Transverse colon (tissue), 4 donors: ENCODE measurements at regions not wholly inside any gene's neighbourhood (a gene's known extent, or its start where the extent isn't known, plus 50 kb on each side); places are given as distances from the start of the nearest gene placed in this dataset.

ENCODE experiments used
- DNase-seq: peaks from one replicate; pipeline ENCODE4 v3.0.0-alpha.2; 2019
- H3K27ac ChIP-seq, 4 donors: fragments of 200-600 bp; sonication (generic); 2 replicates each; pipeline ENCODE4 v1.5.1; 2016 to 2018; ENCODE audit warnings: inconsistent platforms in 4 of 4
- H3K27me3 ChIP-seq: fragments of 200-600 bp; sonication (generic); 2 replicates; pipeline ENCODE4 v1.5.1; 2017; ENCODE audit warnings: inconsistent platforms
- H3K36me3 ChIP-seq, 4 donors: fragments of 200-600 bp; sonication (generic); 2 replicates each; pipeline ENCODE4 v1.5.1; 2017 to 2019; ENCODE audit warnings: inconsistent platforms in 4 of 4
- H3K4me1 ChIP-seq, 4 donors: fragments of 200-600 bp; sonication (generic); 2 replicates each; pipeline ENCODE4 v1.5.1; 2017 to 2020; ENCODE audit warnings: inconsistent platforms in 4 of 4
- H3K4me3 ChIP-seq, 4 donors: fragments of 200-600 bp; sonication (generic); 1 replicate in 1 of 4; 2 replicates in 3 of 4; pipeline versions ENCODE4 v1.5.1 to v1.6.1; 2017 to 2019; ENCODE audit warnings: inconsistent platforms in 4 of 4
- H3K9me3 ChIP-seq, 2 donors: fragments of 200-600 bp; sonication (generic); 2 replicates each; pipeline ENCODE4 v1.5.1; 2017 to 2019; ENCODE audit warnings: inconsistent platforms in 2 of 2
- EP300 ChIP-seq: sonication (generic); formaldehyde crosslinking; IDR thresholded peaks from one replicate; pipeline ENCODE4 v1.6.1; 2017; ENCODE audit warnings: antibody characterized with exemption, low read depth
- POLR2A ChIP-seq: fragments of 450-650 bp; IDR thresholded peaks from one replicate; pipeline ENCODE4 v1.6.1; 2016; ENCODE audit warnings: antibody characterized with exemption, mild to moderate bottlenecking, moderate library complexity
- POLR2AphosphoS5 ChIP-seq, 3 donors: sonication (generic); formaldehyde crosslinking; IDR thresholded peaks; one replicate each; pipeline ENCODE4 v1.6.1; 2016; ENCODE audit warnings: antibody characterized with exemption in 3 of 3
- WGBS, 2 donors: methylation state at CpG; one replicate each; pipeline ENCODE4 v1.1.5; 2018; ENCODE audit warnings: low coverage in 1 of 2; 5-methylcytosine and 5-hydroxymethylcytosine counted together
- in situ Hi-C, 4 donors: fragments of 200-750 bp; cut with MboI; loops; one replicate each; pipeline versions ENCODE4 v1.15.0 to v1.15.1; 2017; ENCODE audit warnings: low sequenced_read_pairs in 3 of 4, low pct_ligation_motif_present in 1 of 4, low pct_unique_long_range_greater_than_20kb in 1 of 4
- intact Hi-C: fragments of 100-400 bp; cut with DNase I; formaldehyde crosslinking; loops from one replicate; pipeline ENCODE4 v1.15.1; 2023; ENCODE audit warnings: low total_unique reads
- TF ChIP-seq, protein P1 (sequence below), 5 experiments: fragments of 200-600 bp in 3 of 5; fragments of 450-650 bp in 2 of 5; sonication (generic) in 3 of 5; IDR thresholded peaks; 1 replicate in 2 of 5; 2 replicates in 3 of 5; pipeline ENCODE4 v1.5.1; 2016 to 2017; ENCODE audit warnings: antibody characterized with exemption in 5 of 5, inconsistent platforms in 3 of 5, mild to moderate bottlenecking in 2 of 5, moderate library complexity in 1 of 5

- H3K27me3 ChIP-seq, result peaks cover 18% of the 10 kb centered on the region
Measured at GRCh38 chr14:92254786-92255185, 68.2 kb upstream of the SLC24A4 start.

GRCh38 chr14:92258934-92259333, 64.0 kb upstream of the SLC24A4 start:
- intact Hi-C loops (no loop called here), in situ Hi-C loops (no loop called here)
- H3K36me3 ChIP-seq, result no peaks in the 10 kb centered on the region
- H3K9me3 ChIP-seq, result no peaks in the 10 kb centered on the region
- 56% methylated on average over 3 of the region's 3 CpGs; no CpG with 5 or more reads in 1 of the 2 donors for WGBS, 2 donors
- no peak for DNase-seq
- H3K27ac ChIP-seq, result no peak overlapping the region
- TF ChIP-seq EP300, result no peak
- no peak for TF ChIP-seq POLR2AphosphoS5 (IDR thresholded peaks at IDR 0.05)
- TF ChIP-seq, protein P1, sequence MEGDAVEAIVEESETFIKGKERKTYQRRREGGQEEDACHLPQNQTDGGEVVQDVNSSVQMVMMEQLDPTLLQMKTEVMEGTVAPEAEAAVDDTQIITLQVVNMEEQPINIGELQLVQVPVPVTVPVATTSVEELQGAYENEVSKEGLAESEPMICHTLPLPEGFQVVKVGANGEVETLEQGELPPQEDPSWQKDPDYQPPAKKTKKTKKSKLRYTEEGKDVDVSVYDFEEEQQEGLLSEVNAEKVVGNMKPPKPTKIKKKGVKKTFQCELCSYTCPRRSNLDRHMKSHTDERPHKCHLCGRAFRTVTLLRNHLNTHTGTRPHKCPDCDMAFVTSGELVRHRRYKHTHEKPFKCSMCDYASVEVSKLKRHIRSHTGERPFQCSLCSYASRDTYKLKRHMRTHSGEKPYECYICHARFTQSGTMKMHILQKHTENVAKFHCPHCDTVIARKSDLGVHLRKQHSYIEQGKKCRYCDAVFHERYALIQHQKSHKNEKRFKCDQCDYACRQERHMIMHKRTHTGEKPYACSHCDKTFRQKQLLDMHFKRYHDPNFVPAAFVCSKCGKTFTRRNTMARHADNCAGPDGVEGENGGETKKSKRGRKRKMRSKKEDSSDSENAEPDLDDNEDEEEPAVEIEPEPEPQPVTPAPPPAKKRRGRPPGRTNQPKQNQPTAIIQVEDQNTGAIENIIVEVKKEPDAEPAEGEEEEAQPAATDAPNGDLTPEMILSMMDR (IDR thresholded peaks at IDR 0.05), result no peak
- no peak for TF ChIP-seq POLR2A
- no peak overlapping the region for H3K4me3 ChIP-seq
- H3K4me1 ChIP-seq, result no peaks in the 10 kb centered on the region
- H3K27me3 ChIP-seq, result peaks cover 9% of the 10 kb centered on the region

More at GRCh38 chr14:92254786-92255185, 68.2 kb upstream of the SLC24A4 start:
- Histone ChIP-seq H3K4me1 (no peaks in the 10 kb centered on the region), H3K9me3 (no peaks in the 10 kb centered on the region), H3K4me3 (no peak overlapping the region), H3K36me3 (no peaks in the 10 kb centered on the region), H3K27ac (no peak overlapping the region)
- WGBS, 2 donors, result 27 to 44% methylated on average over 15 to 18 of the region's 18 CpGs
- DNase-seq, result peak; percentile 16
- in situ Hi-C loops, result no loop called here
- TF ChIP-seq, protein P1 (IDR thresholded peaks at IDR 0.05), result peak in 1 of 5 experiments; percentile 6
- TF ChIP-seq POLR2A, result no peak
- intact Hi-C loops, result no loop called here

- Histone ChIP-seq H3K36me3 (no peaks in the 10 kb centered on the region), H3K9me3 (no peaks in the 10 kb centered on the region), H3K4me1 (no peaks in the 10 kb centered on the region), H3K4me3 (no peak overlapping the region), H3K27ac (no peak overlapping the region), H3K27me3 (peaks cover 9% of the 10 kb centered on the region)
- no peak for TF ChIP-seq POLR2AphosphoS5 (IDR thresholded peaks at IDR 0.05)
- no peak for TF ChIP-seq EP300
- no peak for DNase-seq
- WGBS, 2 donors, result 66 to 67% methylated on average over 2 to 6 of the region's 6 CpGs
- intact Hi-C loops (no loop called here), in situ Hi-C loops (no loop called here)
Measured at GRCh38 chr14:92259613-92260357, 63.2 kb upstream of the SLC24A4 start.

GRCh38 chr14:92263681-92264080, 59.3 kb upstream of the SLC24A4 start:
- no peak overlapping the region for H3K4me3 ChIP-seq
- intact Hi-C loops, result no loop called here
- TF ChIP-seq POLR2AphosphoS5 (IDR thresholded peaks at IDR 0.05) (no peak), EP300 (no peak), POLR2A (no peak)
- TF ChIP-seq, protein P1 (IDR thresholded peaks at IDR 0.05), result no peak

DNA sequence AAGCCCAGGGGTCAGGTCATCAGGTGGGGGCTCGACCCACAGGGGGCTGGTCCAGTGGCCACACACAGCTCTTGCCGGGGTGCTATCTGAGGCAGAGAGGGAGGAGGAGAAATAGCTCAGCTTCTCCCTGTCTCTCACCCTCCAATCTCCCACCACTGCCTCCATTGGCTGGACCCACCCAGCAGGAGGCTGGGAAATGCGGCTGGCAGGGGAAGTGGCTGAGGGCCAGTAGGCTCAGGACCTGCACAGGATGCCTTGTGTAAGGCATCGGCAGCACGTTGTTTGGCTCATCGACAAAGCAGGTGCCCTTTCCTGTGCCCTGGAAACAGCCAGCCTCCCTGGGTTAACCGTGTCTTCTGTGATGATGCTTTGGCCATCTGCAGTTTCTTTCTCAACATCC, 58.8 kb upstream of the SLC24A4 start:
- Histone ChIP-seq H3K27ac (no peak overlapping the region), H3K27me3 (no peaks in the 10 kb centered on the region), H3K4me1 (no peaks in the 10 kb centered on the region), H3K36me3 (no peaks in the 10 kb centered on the region), H3K4me3 (no peak overlapping the region), H3K9me3 (no peaks in the 10 kb centered on the region)
- in situ Hi-C loops, result no loop called here
- TF ChIP-seq POLR2A (no peak), EP300 (no peak), POLR2AphosphoS5 (IDR thresholded peaks at IDR 0.05) (no peak)
- TF ChIP-seq, protein P1 (IDR thresholded peaks at IDR 0.05), result no peak
- DNase-seq, result no peak
- intact Hi-C loops, result no loop called here
- 66% methylated on average over 7 of the region's 7 CpGs; no CpG with 5 or more reads in 1 of the 2 donors for WGBS, 2 donors

More at GRCh38 chr14:92263681-92264080, 59.3 kb upstream of the SLC24A4 start:
- no peaks in the 10 kb centered on the region for H3K36me3 ChIP-seq
- H3K27ac ChIP-seq, result no peak overlapping the region
- no peaks in the 10 kb centered on the region for H3K9me3 ChIP-seq
- in situ Hi-C loops, result no loop called here
- DNase-seq, result no peak
- H3K27me3 ChIP-seq, result no peaks in the 10 kb centered on the region
- WGBS, 2 donors, result 49% methylated on average over 8 of the region's 8 CpGs; no CpG with 5 or more reads in 1 of the 2 donors
- no peaks in the 10 kb centered on the region for H3K4me1 ChIP-seq
